ENCODE measurements at regions not wholly inside any gene's neighbourhood (a gene's known extent, or its start where the extent isn't known, plus 50 kb on each side); places are given as distances from the start of the nearest gene placed in this dataset.

DNA sequence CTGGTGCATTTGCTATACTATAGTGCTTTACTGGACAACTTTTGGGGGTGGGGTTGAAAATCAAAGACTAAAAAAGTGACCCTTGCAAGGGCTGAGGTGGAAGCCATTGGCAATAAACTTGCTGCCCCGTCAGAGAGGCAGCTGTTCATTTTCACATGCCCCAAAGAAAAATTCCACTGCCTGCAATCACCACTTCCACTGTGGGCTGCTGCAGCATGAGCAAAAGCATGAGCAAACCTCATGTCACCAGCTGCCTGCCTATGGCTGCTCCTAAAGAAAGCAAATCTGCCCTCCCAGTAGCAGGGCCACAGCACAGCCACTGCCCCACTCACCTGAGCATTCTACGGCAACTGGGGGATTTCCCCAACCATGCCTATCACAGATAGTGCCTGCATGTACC is 290.0 kb downstream of the PAX1 start:
- TF ChIP-seq ZNF274 (IDR thresholded peaks at IDR 0.05; ENCODE audit: low read depth, low read length) (no peak), SUZ12 (IDR thresholded peaks at IDR 0.05; ENCODE audit: extremely low read depth, insufficient read depth, insufficient read length) (no peak), YY1 (IDR thresholded peaks at IDR 0.05; ENCODE audit: insufficient read depth, insufficient read length) (no peak)
